ENCODE measurements at regions not wholly inside any gene's neighbourhood (a gene's known extent, or its start where the extent isn't known, plus 50 kb on each side); places are given as distances from the start of the nearest gene placed in this dataset.

DNA sequence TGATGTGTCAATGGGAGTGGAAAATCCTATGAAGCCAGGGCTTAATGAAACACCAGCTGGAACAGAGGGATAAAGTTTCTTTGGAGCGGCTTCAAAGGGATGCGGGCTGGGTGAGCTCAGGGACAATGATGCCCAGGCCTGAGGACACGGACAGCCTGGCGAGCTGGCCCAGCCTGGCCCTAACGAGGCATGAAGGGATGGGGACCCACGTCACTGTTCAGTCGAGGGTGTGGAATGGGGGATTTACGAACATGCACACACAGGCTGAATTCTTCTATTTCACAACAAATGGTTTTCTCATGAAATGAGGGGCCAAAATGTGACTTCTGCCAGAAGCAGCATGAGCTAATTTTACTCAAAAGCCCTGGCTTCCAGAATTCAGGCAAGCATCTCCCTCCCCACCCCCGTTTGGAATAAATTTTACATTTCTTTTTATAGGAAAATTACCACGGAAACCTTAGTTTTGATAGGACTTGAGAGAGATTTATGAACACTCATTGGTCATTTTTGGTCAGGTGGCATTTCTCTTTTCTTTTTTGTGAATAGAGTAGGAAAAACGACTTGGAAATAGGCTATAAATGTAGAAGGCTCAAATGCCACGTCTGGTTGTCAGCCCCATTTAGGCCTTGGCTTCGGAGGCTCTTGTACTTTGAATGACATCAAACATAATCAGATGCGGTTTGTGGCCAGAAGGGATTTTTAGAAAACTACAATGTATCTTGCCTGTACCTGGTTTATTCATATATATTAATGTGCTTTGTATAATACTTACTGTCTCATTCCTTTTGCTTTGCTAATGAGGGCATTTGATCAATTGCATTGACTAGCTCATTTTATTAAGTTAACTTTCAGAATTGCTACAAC is 893.8 kb upstream of the CELF4 start:
- no peaks in the 10 kb centered on the region for H3K27me3 ChIP-seq (ENCODE audit: control insufficient read depth, insufficient read depth, low read length, poor library complexity, severe bottlenecking)
- no peaks in the 10 kb centered on the region for H3K4me1 ChIP-seq (ENCODE audit: control insufficient read depth, insufficient read depth, low read length)
- H3K9me3 ChIP-seq (ENCODE audit: control insufficient read depth, low read length): peaks cover 13% of the 10 kb centered on the region
- Mint-ChIP-seq H3K9me3 (no peaks in the 10 kb centered on the region), H3K4me1 (peaks cover 13% of the 10 kb centered on the region), H3K27ac (no peak overlapping the region), H3K4me3 (no peak overlapping the region), H3K36me3 (ENCODE audit: low read depth) (no peaks in the 10 kb centered on the region), H3K27me3 (ENCODE audit: insufficient read depth) (peaks cover 7% of the 10 kb centered on the region)
- H3K4me3 ChIP-seq (ENCODE audit: low read length): no peak overlapping the region
- H3K36me3 ChIP-seq (ENCODE audit: control insufficient read depth, insufficient read depth, low read length): no peaks in the 10 kb centered on the region
- 91 to 94% methylated on average over 8 to 14 of the region's 14 CpGs for WGBS, 2 experiments (ENCODE audit: insufficient coverage in 1 of 2, insufficient read length in 1 of 2)
- no peak overlapping the region for H3K27ac ChIP-seq (ENCODE audit: low read depth, low read length)
- DNase-seq: no peak
- TF ChIP-seq, protein P1, sequence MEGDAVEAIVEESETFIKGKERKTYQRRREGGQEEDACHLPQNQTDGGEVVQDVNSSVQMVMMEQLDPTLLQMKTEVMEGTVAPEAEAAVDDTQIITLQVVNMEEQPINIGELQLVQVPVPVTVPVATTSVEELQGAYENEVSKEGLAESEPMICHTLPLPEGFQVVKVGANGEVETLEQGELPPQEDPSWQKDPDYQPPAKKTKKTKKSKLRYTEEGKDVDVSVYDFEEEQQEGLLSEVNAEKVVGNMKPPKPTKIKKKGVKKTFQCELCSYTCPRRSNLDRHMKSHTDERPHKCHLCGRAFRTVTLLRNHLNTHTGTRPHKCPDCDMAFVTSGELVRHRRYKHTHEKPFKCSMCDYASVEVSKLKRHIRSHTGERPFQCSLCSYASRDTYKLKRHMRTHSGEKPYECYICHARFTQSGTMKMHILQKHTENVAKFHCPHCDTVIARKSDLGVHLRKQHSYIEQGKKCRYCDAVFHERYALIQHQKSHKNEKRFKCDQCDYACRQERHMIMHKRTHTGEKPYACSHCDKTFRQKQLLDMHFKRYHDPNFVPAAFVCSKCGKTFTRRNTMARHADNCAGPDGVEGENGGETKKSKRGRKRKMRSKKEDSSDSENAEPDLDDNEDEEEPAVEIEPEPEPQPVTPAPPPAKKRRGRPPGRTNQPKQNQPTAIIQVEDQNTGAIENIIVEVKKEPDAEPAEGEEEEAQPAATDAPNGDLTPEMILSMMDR (conservative IDR thresholded peaks at IDR 0.05): no peak
- H3K9ac ChIP-seq (ENCODE audit: extremely low read depth, low read length, poor library complexity, severe bottlenecking): no peak overlapping the region

DNA sequence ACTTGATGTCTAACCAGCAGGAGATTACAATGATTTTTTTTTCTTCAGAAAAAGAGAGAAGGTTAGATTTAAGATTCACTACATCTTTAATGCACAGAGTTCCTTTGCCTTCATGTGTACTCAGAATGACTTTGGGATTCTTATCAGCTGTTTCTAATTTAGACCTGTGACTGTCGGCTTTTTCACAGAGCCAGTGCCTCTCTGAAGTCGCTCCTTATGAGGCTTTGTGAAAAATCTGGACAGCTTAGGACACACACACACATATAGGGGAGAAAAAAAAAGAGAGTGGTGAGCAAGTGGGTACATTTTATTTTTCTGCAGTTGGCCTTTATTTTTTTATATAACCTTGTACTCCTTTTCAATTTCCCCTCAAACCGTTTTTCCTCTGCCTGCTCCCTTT is 893.1 kb upstream of the CELF4 start:
- Histone ChIP-seq H3K27ac (ENCODE audit: low read depth, low read length) (no peak overlapping the region), H3K9ac (ENCODE audit: extremely low read depth, low read length, poor library complexity, severe bottlenecking) (no peak overlapping the region), H3K36me3 (ENCODE audit: control insufficient read depth, insufficient read depth, low read length) (no peaks in the 10 kb centered on the region), H3K9me3 (ENCODE audit: control insufficient read depth, low read length) (peaks cover 13% of the 10 kb centered on the region), H3K4me1 (ENCODE audit: control insufficient read depth, insufficient read depth, low read length) (peaks cover 2% of the 10 kb centered on the region), H3K27me3 (ENCODE audit: control insufficient read depth, insufficient read depth, low read length, poor library complexity, severe bottlenecking) (no peaks in the 10 kb centered on the region), H3K4me3 (ENCODE audit: low read length) (no peak overlapping the region)
- TF ChIP-seq, protein P1 (conservative IDR thresholded peaks at IDR 0.05): no peak
- H3K27ac Mint-ChIP-seq: no peak overlapping the region
- H3K4me3 Mint-ChIP-seq: no peak overlapping the region
- peaks cover 7% of the 10 kb centered on the region for H3K27me3 Mint-ChIP-seq (ENCODE audit: insufficient read depth)
- no peaks in the 10 kb centered on the region for H3K36me3 Mint-ChIP-seq (ENCODE audit: low read depth)
- peaks cover 16% of the 10 kb centered on the region for H3K4me1 Mint-ChIP-seq
- no peaks in the 10 kb centered on the region for H3K9me3 Mint-ChIP-seq
- WGBS, 2 experiments (ENCODE audit: insufficient coverage in 1 of 2, insufficient read length in 1 of 2): 86 to 89% methylated on average over 1 to 3 of the region's 3 CpGs
- DNase-seq: no peak

DNA sequence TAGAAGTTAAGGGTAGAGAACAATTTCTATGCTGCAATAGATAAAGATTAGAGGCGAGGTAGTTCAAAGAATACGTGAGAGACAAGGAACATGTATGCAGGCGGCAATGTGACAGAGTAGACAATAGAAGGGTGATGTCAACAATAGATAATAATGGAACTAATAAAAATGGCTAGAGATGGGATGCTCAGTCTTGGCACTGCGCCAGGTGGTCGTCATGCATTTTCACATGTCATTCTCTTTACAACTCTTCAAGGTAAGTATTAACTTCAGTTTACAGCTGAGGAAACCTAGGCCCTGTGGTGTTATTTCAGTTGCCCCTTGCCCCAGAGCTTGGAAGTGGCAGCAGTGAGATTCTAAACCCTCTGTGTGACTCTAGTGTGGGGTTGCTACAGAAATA is 890.7 kb upstream of the CELF4 start:
- Histone ChIP-seq H3K9ac (ENCODE audit: extremely low read depth, low read length, poor library complexity, severe bottlenecking) (no peak overlapping the region), H3K27ac (ENCODE audit: low read depth, low read length) (no peak overlapping the region), H3K4me1 (ENCODE audit: control insufficient read depth, insufficient read depth, low read length) (peaks cover 4% of the 10 kb centered on the region), H3K27me3 (ENCODE audit: control insufficient read depth, insufficient read depth, low read length, poor library complexity, severe bottlenecking) (no peaks in the 10 kb centered on the region), H3K9me3 (ENCODE audit: control insufficient read depth, low read length) (peaks cover 13% of the 10 kb centered on the region), H3K36me3 (ENCODE audit: control insufficient read depth, insufficient read depth, low read length) (no peaks in the 10 kb centered on the region), H3K4me3 (ENCODE audit: low read length) (peak overlapping the region; percentile 18)
- H3K27ac Mint-ChIP-seq: no peak overlapping the region
- H3K4me1 Mint-ChIP-seq: peaks cover 30% of the 10 kb centered on the region
- WGBS, 2 experiments (ENCODE audit: insufficient coverage in 1 of 2, insufficient read length in 1 of 2): 83% methylated on average over 5 of the region's 5 CpGs; no CpG with 5 or more reads in 1 of the 2 experiments
- TF ChIP-seq, protein P1 (conservative IDR thresholded peaks at IDR 0.05): no peak
- no peak for DNase-seq
- H3K9me3 Mint-ChIP-seq: no peaks in the 10 kb centered on the region
- peaks cover 9% of the 10 kb centered on the region for H3K27me3 Mint-ChIP-seq (ENCODE audit: insufficient read depth)
- H3K36me3 Mint-ChIP-seq (ENCODE audit: low read depth): no peaks in the 10 kb centered on the region
- H3K4me3 Mint-ChIP-seq: no peak overlapping the region

Measured in endodermal cell (in vitro differentiated cells).